T-helper 2 cell treated with Interferon-gamma antibody and Interleukin-4, amounts not matched to agents 100 ng/mL and 5 ng/mL, for 36 hours (primary cell): ENCODE measurements at regions not wholly inside any gene's neighbourhood (a gene's known extent, or its start where the extent isn't known, plus 50 kb on each side); places are given as distances from the start of the nearest gene placed in this dataset.
"Not testable (repeated sequence)": the region's sequence is repeated elsewhere in the genome, so short reads cannot be mapped to it uniquely, and the experiment has no call there.

Experiments used
- intact Hi-C: fragments of 100-400 bp; cut with micrococcal nuclease; formaldehyde crosslinking; loops from one replicate; pipeline ENCODE4 v1.15.1; 2023

DNA sequence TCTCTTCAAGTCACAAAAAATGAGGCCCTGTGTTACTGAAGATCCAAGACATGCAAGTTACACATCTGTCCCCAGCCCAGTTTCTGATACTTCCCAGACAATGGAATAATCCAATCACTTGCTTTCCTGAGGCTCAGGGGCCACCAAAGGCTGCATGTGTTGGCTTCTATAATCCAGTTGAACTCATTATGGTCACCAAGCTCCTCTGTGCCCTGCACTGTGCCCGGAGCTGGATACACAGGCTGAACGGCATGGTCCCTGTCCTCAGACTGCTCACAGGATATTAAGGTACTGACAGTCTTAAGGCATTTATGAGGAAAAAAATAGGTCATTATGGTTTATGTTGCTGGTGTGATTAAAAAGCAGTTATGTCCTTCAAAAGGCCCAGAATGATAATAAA, 117.0 kb upstream of the SYT6 start:
- intact Hi-C loops: no loop called here

DNA sequence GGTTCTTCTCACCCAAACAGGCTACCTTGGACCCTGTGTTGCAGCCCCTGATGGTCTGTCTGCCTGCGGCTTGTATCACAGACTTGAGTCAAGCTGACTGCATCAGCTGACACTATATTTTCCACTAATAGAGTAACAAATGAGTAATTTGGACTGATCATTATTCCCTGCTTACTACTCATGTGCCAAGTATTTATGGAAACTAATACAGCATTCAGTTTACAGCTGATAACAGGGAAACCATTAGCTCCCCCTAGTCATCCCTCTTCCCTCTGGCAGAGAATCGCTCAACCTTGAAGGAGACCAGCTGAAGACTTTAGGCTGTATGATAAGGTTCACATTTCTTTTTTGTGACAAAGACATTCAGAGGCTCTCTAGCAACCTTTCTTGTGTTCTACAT, 116.6 kb upstream of the SYT6 start:
- intact Hi-C loops: no loop called here

- intact Hi-C loops: no loop called here
Observed at GRCh38 chr1:114269539-114269938, 115.9 kb upstream of the SYT6 start.

DNA sequence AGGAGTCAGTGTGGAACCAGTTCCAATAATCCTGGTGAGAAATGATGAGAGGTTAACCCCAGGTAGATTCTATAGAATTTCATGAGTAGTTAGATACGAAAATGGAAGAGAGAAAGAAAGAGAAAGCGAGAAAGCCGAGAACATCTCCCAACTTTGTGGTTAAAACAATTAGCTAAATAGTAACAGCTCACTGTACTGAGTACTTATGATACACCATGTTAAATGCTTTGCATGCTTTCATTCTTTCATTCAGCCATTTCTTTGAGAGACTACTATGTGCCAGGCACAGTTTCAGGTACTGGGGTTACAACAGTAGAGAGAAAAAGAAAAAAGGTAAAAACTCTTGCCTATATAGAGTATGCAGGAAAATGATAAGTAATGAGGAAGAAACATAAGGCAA, 109.7 kb upstream of the SYT6 start:
- intact Hi-C loops: no loop called here

GRCh38 chr1:114262337-114262736, 108.7 kb upstream of the SYT6 start:
- intact Hi-C loops: no loop called here

GRCh38 chr1:114260805-114261484, 107.3 kb upstream of the SYT6 start:
- intact Hi-C loops: no loop called here

DNA sequence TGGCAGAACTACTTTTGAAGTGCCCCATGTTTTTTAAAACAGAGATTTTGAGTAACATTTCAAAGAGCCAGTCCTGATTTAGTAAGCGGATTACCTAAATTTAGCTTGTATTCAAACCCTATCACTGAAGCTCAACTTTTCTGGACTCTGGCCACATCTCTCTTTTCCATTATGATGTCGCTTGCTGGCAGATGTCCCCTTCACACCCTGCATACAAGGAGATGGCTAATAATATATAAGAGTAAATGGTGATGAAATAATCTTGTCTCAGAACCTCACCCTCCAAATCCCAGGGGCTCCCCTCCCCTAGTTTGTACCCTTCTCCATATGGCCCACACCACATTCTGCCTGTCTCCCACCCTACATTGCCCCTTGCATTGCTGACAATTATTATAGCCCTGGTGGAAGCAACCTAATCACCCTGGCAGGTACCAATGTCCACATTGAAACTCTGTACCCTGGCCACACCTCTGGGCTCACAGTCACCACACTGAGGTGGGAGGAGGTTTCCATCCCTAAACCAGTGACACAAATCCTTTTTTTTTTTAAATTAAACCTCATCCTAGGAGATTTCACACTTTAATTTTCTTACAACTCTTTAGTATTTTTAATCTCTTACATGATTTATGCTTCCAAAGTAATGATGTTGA, 106.0 kb upstream of the SYT6 start:
- intact Hi-C loops: no loop called here

- intact Hi-C loops: no loop called here
Observed at GRCh38 chr1:114258633-114259032, 105.0 kb upstream of the SYT6 start.

GRCh38 chr1:114258074-114258473, 104.4 kb upstream of the SYT6 start:
- intact Hi-C loops: no loop called here

GRCh38 chr1:114257554-114257953, 103.9 kb upstream of the SYT6 start:
- intact Hi-C loops: no loop called here

GRCh38 chr1:114253900-114254299, 100.2 kb upstream of the SYT6 start:
- intact Hi-C loops: no loop called here

- intact Hi-C loops: no loop called here
Observed at GRCh38 chr1:114251573-114251939, 97.9 kb upstream of the SYT6 start.

- intact Hi-C loops: no loop called here
Observed at GRCh38 chr1:114250683-114251572, 97.3 kb upstream of the SYT6 start.

DNA sequence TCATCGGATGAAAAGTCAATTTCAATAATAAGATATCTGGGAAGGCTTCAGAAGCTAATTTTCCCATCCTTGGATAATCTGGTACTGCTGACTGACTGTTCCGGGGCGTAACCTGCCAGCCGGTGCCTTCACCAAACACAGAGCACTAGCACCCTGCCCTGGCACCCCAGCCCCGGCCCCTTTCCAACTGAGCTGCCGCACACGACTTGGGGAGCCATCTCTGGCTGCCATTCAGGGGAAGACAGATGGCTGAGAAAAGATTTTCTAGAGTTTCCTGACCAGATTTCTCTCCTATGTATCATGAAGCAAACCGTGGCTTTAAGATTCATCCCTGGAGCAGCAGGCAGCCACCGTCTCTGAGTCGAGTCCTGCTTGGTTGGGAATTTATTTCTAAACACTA, 96.0 kb upstream of the SYT6 start:
- intact Hi-C loops: no loop called here

GRCh38 chr1:114248162-114248561, 94.5 kb upstream of the SYT6 start:
- intact Hi-C loops: no loop called here

GRCh38 chr1:114242531-114243210, 89.0 kb upstream of the SYT6 start:
- intact Hi-C loops: not testable (repeated sequence)

GRCh38 chr1:114238053-114238452, 84.4 kb upstream of the SYT6 start:
- intact Hi-C loops: no loop called here

- intact Hi-C loops: no loop called here
Observed at GRCh38 chr1:114236517-114236916, 82.8 kb upstream of the SYT6 start.

- intact Hi-C loops: no loop called here
Observed at GRCh38 chr1:114235960-114236359, 82.3 kb upstream of the SYT6 start.

GRCh38 chr1:114235281-114235680, 81.6 kb upstream of the SYT6 start:
- intact Hi-C loops: no loop called here

DNA sequence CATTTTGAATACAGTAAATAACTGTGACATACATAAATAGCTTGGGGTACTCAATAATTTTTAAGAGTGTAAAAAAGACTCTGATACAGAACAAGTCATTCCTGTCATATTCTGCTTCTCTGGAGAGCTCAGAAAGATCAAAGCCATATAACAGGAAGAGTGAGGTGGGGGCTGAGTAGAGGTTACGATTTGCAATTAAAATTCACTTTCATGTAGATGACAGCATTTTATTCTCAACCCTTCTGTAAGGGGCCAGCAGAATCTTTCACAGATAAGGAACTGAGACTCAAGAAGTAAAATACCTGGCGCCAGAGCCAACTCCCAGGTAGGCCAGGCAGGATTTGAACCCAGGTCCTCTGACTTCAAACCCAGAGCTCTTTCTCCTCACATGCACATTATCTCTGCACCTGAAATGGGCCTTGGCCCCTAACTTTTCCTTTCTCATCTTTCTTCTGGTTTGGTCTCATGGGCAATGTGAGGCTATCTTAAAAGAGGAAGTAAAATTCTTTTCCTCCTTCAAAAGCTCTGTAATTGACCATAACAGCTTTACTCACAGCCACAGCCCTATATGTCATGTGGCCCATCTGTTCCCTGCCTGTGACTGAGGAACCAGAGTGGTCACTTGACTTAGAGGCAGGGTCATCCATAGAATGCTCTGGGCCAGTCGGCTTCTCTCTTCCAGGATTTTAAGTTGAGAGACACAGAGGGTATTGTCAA, 80.9 kb upstream of the SYT6 start:
- intact Hi-C loops: no loop called here
